SKM-1 (cell line): ENCODE measurements at regions not wholly inside any gene's neighbourhood (a gene's known extent, or its start where the extent isn't known, plus 50 kb on each side); places are given as distances from the start of the nearest gene placed in this dataset.

ENCODE experiments used
- DNase-seq: peaks from one replicate; lab custom pipeline; 2025; ENCODE audit not compliant: unreplicated experiment; lab: John Stamatoyannopoulos, UW

DNA sequence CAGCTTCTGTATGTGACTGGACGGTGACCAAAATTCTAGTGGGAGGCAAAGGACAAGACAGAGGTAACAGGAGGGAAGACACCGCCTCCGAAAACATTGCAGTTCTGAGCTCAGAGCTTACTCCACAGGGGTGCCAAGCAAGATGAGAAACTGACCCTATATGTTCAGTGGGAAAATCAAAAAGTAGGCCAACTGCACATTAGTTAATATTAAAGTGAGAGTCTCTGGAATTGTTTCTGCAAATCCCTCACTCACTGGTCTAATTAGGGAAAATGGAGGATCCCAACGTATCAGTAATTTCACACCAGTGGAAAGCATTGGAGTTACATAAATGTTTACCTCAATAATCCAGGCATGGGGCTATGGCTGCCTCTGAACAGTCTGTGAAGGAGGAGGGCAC, 313.3 kb upstream of the KCNH8 start:
- no peak for DNase-seq

DNA sequence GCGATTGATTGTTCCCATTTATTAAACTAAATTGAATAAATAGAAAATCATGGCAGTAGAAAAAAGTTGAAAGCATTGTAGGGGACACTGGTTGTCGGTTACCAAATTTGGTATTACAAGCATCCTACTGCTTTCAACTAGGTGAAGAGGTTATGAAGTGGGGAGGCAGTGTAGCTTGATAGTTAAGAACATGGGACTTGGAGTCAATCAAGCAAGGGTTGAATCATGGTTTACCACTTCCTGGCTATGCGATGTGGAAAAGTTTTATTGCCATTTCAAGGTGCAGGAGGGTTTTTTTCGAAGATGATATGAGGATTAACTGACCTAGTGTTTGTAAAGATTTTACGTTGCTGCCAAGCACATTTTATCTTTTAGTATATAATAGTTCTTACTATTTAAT, 318.2 kb upstream of the KCNH8 start:
- no peak for DNase-seq

DNA sequence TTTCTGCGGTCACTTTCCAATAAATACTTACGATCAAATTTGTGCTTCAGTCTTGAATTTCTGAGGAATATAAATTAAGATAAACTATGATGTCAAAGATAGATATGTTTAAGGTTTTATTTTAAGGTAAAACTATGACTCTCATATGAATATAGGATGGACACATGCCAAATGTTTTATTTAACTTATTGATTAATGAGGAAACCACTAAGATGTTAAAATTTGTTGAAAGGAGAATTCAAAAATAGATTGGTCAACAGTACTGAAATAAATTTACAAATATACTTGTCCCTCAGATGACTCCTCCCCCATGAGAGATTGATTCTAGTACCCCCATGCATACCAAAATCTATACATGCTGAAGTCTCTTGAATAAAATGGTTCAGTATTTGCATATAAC, 319.7 kb upstream of the KCNH8 start:
- DNase-seq, result no peak

DNA sequence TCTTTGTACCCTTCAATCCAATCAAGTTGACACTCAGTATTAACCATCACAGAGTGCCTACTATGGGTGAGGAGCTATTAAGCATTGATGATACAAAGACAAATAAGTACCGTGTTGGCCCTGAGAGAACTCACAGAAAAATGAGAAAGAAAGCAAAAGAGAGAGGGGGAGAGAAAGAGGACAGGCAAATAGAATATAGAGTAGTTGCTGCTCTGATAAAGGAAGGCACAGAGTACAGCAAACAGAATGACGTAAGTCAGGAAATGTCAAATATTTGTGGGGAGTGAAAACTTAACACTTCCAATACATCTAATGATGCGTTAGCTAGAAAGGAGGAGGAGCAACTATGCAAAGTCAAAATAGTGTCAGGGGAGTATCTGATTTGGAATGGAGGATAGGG, 320.6 kb upstream of the KCNH8 start:
- no peak for DNase-seq

DNA sequence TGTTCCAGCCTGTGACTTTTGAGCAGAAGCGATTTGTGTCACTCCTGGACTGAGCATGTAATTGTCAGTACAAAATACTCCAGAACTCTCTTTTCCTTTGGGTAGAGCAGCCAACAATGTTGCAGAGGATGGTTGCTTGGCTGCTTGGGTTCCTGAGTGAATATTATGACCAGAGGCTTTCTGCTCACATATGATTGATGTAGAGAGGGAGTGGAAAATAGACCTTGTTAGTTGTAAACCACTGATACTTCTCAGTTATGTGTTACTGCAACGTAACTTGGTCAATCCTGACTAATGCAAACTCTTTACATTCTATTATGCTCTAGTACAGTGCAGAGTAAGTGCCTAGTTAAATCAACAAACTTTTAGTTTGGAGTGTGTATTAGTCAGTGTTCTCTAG, 322.6 kb upstream of the KCNH8 start:
- DNase-seq, result no peak

DNA sequence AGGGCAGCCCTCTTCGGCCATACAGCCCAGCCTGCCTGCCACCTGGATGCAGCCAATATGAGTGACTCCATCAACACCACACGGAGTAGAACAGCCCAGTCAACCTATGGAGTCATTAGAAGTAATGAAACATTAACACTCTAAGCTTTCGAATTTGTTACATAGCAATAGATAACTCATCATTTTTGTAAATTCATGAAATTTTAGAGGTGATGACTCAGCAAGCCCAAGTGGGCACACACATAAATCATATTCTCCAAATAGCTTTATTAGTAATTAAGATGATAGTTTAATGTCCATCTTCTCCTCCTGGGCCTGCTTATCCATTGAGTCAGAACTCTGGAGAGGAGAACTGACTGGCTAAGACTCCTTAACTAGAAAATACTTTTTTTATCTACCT, 335.0 kb upstream of the KCNH8 start:
- no peak for DNase-seq

DNA sequence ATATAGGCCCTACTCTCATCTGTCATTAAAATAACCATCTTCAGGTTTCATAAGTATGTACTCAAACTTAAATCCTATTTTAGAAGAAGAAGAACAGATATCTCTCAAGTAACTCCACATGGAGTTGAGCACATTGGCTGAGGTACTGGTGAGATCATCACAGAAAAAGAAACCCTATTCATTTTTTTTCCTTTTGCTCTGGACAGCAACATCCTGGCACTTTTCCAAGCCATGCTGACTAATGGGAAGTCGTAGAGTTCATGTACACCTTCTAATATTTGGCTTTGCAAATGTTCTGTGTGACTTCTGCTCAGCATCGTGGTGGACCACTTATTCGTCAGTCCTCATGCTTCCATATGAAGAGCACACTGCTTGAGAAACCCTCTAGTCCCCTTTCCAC, 336.0 kb upstream of the KCNH8 start:
- DNase-seq, result no peak

DNA sequence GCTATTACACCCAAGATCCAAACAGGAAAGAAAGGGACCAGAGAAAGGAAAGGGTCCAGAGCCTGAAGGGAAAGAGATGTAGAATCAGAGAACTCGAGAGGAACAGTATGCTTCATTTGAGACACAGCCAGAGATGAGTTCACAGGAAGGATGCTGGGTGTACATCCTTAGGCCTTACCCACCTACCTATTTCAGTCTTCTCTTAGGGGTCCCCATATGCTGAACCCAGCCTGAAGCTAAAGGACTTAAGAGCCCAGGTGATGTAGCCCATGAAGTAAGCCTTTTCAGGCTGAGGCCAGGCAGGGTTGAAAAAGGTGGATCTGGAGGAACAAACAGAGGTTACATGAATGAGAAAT, 338.0 kb upstream of the KCNH8 start:
- no peak for DNase-seq

DNA sequence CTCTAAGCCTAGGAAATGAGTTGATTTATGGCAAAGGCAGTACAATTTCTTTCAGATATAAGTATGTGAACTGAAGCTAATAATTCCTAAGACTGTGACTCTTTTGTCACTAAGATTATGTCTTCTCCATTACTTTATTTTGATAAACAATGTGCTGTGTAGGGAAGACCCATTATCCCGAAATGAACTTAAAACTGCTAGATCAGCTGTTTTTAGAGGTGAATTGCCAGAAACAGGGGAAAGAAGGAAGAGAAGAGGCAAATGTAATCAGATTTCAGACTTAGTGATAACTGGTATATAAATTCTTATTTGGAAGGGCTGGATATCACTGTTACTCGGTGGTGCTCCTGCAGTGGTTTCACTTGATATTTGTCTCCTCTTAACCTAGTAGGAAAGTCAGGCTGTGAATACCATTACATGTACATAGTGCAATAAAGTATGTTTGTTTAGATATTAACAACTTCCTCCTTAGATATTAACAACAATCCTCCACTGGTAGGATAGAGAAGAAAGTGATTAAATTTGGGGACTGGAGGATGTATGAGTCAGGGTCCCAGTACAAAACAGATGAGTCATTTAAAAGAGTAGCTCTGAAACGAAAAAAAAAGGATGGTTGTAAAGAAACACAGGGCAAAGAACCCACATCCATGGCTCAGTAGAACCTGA, 338.5 kb upstream of the KCNH8 start:
- DNase-seq, result no peak

DNA sequence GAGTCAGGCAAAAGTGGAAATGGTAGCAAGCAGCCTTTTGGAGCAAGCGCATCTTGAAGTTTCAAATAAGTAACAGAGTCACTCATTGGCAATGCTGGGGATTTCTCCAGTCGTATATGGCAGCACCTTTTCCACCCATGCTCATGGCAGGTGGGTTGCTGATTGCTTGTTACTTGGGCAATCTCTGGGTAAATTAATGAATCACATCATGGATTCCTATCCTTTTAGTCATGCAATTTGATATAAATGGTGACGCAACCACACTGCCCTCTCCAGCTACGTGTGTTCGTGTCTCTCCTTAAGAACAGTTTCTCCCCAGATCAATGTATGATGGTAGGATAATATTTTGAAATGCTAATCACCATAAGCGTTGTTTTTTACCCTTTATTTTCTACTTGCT, 339.9 kb upstream of the KCNH8 start:
- DNase-seq, result no peak

DNA sequence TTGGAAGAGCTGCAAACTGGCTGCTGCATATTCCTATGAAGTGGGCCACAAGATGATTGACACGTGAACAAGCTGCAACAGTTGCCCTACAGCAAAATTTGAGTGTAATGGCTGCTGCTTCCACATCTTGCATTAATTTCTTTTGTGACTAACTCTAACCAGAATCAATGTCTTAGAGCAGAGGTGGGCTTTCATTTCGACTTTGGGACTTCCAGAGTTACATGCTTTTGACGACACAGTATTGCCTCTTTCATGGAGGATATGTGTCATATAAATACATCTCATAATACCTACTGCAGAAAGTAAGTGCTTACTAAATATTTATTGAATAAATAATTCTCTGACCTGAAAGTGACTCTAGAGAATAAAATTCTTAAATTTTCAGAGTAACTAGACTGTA, 340.7 kb upstream of the KCNH8 start:
- no peak for DNase-seq

DNA sequence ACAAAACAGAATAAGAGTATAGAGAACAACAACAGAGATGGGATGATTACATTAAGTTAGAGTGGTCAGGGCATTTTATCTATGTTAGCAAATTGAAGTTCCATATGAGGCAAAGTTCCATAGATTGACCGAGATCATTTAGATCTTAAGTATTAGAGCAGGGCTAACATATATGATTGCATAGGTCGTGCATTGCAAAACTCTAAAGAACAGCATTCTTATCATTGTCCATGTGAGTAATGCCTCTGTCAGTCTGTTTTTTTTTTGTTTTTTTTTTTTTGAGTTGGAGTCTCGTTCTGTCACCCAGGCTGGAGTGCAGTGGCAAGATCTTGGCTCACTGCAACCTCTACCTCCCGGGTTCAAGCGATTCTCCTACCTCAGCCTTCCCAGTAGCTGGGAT, 341.7 kb upstream of the KCNH8 start:
- DNase-seq, result no peak

DNA sequence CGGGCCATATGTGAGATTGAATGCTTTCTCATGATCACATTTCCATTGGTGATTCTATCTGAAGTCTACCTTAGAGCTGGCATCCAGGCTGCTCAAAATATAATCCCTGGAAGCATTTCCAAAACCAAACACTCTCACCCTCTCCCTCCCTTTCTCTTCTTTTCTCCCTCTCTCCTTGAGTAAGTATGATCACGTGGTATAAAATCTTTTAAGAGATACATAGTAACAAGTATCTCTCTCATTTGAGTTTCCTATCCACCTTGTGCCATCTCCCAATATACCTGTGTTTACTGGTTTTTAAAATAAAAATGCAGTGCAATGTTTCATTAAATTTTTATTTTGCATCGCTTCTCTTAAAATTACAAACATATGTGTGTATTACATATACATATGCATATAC, 350.9 kb upstream of the KCNH8 start:
- no peak for DNase-seq

DNA sequence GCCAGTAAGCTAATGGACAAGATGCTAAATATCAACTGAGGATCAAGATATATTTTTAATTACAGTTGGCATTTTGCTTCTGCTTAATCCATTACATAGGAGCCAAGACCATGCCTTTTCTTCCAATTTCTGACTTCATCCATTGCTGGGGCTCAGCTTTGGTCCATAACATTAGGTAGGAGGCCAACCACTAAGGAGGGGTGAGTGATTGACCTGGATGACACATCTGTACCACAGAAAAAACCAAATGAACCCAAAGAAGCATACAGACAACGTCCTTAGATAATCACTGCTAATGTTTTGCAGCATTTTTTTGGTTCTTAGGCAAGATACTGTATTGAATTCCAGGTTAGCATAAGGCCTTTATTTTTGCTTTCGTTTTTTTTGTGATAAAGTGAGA, 353.2 kb upstream of the KCNH8 start:
- DNase-seq, result no peak

DNA sequence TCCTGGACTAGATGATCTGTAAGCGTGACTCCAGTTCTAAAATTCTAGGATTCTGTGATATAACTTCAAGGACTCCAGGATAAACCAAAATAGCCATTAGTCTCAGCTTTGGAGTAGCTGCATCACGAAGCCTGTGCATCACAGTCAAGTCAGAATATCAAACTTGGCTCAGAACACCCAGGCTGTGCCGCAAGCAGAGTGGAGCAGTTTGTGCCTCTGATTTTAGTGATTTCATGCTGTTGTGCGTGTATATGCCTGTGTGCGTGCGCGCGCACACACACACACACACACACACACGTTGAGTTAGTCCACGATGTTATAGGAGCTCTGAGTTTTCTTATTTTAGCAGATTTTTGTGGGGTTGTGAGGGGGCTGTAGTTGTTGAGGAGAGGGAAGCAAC, 356.6 kb upstream of the KCNH8 start:
- DNase-seq, result no peak

DNA sequence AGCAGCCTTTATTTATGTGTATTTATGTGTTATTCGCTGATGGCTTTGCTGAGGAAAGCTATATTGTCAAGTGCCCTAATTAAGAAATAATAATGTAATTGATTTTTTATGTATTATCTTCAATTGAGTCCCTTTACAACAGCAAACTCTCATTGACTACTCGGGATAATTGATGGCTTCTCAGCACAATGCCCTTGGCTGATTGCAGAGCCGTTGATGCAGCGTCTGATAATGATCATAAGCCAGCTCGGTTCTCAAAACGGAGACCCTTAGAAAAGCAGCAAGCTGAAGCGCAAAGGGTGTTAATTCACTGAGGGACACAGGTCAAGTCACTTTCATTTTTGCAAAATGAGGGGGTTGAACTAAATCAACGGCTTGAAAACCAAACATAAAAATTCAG, 357.1 kb upstream of the KCNH8 start:
- DNase-seq, result no peak

DNA sequence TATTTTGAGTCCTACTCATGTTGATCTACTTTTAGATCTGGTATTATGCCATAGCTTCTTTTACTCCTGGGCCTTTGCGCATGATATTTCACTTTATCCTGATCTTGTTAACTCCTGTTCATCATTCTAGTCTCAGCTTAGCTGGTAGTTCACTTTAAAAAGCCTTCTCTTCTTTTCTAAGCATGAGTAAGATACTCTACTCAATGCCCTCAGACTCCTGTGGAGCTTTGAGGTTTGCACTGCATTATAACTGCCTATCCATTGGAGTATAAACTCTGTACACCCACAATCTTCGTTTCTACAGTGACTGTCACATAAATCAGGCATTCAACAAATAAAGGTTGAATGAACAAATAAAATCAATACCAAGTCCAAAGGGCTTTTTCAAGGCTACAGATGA, 357.9 kb upstream of the KCNH8 start:
- DNase-seq, result no peak

DNA sequence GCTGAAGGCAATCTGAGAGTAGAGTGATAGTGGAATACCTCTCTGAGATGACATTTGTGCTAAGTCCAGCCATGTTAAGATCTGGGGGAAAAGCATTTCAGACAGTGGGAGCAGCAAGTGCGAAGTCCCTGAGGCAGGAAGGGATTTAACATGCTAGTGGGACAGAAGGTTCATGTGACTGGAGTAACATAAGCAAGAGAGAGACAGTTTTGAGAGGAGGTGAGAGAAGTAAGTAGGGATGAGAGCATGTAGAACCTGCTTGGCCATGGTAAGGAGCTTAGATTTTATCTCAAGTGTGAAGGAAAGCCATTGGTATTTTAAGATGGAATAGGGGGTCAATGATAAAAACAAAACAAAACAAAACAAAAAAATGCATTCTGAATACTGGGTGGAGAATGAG, 358.6 kb upstream of the KCNH8 start:
- DNase-seq, result no peak

DNA sequence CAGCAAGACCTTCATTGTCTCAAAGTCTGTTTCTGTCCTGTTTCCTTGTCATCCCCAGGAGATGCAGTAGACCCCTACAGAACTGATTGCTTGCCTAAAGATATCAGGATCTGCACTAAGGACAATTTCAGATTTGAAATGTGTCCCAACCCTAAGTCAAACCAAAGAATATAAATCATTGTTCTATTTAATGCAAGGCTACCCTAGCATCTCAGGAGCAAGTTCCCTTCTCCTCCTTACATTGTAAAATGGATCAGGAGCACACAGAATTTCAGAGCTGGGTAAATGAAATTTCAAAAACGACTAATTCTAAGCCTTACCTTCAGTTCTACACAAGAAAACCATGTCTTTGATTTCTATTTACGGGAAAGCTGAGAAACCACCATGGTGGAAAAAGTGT, 360.9 kb upstream of the KCNH8 start:
- DNase-seq, result no peak

DNA sequence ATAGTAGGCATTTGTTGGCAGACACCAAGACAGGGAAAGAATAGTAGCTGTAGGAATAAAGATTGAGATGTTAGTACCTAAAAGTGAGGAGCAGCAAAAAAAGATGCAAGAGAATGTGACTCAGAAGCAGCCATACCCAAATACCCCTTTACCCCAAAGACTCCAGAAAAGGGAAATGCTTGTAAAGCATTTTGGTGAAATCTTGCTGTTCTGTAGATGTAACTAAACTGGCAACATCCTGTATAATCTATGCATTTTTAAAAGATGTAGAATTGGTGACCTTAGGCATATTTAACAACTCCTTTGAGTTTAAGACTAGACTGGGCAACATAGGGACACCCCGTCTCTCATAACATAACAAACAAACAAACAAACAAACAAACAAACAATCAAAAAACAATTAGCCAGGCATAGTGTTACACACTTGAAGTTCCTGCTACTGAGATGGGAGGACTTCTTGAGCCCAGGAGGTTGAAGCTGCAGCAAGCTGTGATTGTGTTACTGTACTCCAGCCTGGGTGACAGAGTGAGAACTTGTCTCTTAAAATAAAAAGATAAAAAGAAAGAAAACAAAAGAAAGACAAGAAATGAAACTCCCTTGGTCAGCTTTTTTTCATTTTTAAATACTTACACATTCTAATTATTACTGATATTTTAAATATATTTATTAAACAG, 361.5 kb upstream of the KCNH8 start:
- no peak for DNase-seq

DNA sequence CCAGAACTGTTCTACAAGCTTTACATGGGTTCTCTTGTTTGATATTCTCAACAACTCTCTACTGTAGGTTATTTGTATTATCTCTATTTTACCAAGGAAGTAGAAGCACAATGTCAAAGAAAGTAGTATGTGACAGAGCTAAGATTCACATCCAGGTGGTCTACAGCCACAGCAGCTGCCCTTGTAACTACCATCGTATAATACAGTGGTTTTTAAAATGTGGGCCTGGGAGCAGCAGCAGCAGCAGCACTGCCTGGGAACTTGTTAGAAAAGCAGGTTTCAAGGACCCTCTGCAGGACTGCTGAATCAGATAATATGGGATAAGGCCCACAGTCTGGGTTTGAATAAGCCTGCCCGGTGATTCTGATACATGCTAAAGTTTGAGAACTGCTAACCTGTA, 357.1 kb upstream of the SATB1 start:
- no peak for DNase-seq

DNA sequence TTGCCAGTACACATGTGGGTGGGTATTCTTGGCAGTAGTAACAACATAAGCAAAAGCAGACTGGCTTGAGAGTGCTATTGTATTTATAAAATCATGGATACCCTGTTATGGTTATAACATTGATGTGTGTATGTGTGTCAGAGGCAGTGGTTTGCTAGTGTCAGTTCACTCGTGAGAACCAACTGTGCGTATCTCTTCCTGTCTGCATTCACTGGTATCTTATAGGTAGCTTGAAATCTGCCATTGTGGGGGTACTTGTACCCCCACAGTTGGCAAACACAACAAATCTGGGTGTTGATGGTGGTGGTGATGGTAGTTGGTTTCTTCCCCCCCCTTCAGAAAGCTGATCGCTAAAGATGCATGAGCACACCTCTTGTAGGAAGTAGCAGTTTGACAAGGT, 355.8 kb upstream of the SATB1 start:
- DNase-seq, result no peak

DNA sequence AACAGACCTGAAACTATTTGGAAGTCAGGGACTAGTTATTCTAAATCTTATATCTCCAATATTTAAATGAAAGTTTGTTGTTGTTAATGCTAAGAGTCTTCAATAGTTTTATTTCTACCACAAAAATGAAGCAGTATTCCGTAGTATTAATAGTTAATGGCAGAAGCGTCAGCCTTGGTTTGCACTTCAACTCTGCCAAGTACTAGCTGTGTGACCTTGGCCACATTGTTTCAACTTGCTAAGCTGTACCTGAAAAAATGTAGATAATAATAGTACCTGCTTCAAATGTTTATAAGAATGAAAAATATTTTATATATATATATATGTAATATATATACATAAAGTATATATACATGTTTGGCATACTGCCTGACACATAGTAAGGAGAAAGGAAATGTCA, 354.6 kb upstream of the SATB1 start:
- no peak for DNase-seq
